ENCODE measurements at regions not wholly inside any gene's neighbourhood (a gene's known extent, or its start where the extent isn't known, plus 50 kb on each side); places are given as distances from the start of the nearest gene placed in this dataset.

- TF ChIP-seq REST (IDR thresholded peaks at IDR 0.05; ENCODE audit: insufficient read depth in 1 of 2, low read depth in 2 of 2, low read length in 2 of 2) (no peak), POLR2AphosphoS5 (IDR thresholded peaks at IDR 0.05; ENCODE audit: low read depth, low read length) (no peak), TAF1 (IDR thresholded peaks at IDR 0.05; ENCODE audit: borderline replicate concordance, insufficient read depth, low read length) (no peak), SIN3A (IDR thresholded peaks at IDR 0.05; ENCODE audit: borderline replicate concordance, insufficient read depth, low read length) (no peak), FOXP2 (optimal IDR thresholded peaks at IDR 0.05; ENCODE audit: borderline replicate concordance, extremely low read depth, extremely low read length, insufficient read depth) (no peak)
Measured at GRCh38 chr1:83123019-83123418, 875.9 kb downstream of the TTLL7 start.
